Renal cortex interstitium (tissue), 11 donors: ENCODE measurements at regions not wholly inside any gene's neighbourhood (a gene's known extent, or its start where the extent isn't known, plus 50 kb on each side); places are given as distances from the start of the nearest gene placed in this dataset.

Experiments used
- DNase-seq, 11 donors: peaks; one replicate each; pipeline ENCODE4 v3.0.0-alpha.2; 2013; ENCODE audit warnings: low read depth in 9 of 11, low spot score in 4 of 11; ENCODE audit errors: extremely low read depth in 1 of 11

- no peak for DNase-seq
These were observed 423.0 kb upstream of the PSMD7 start for GRCh38 chr16:73873643-73874042.

- DNase-seq: no peak
These were observed 423.8 kb upstream of the PSMD7 start for GRCh38 chr16:73872856-73873255.

- no peak for DNase-seq
These were observed 425.4 kb upstream of the PSMD7 start for GRCh38 chr16:73871088-73871733.

GRCh38 chr16:73869126-73869525 is 427.5 kb upstream of the PSMD7 start:
- DNase-seq: no peak

- DNase-seq: no peak
These were observed 431.7 kb upstream of the PSMD7 start for GRCh38 chr16:73864868-73865267.

GRCh38 chr16:73858326-73858725 is 438.3 kb upstream of the PSMD7 start:
- DNase-seq: no peak

- no peak for DNase-seq
These were observed 442.6 kb upstream of the PSMD7 start for GRCh38 chr16:73853968-73854367.

GRCh38 chr16:73852561-73852960 is 444.1 kb upstream of the PSMD7 start:
- DNase-seq: no peak

GRCh38 chr16:73848993-73849392 is 447.6 kb upstream of the PSMD7 start:
- no peak for DNase-seq

GRCh38 chr16:73847090-73847489 is 449.5 kb upstream of the PSMD7 start:
- DNase-seq: no peak

GRCh38 chr16:73846356-73846755 is 450.3 kb upstream of the PSMD7 start:
- peak in 3 of 11 donors; percentile 3 to 7 (median 4) for DNase-seq

GRCh38 chr16:73846007-73846330 is 450.6 kb upstream of the PSMD7 start:
- no peak for DNase-seq

- no peak for DNase-seq
These were observed 451.2 kb upstream of the PSMD7 start for GRCh38 chr16:73845238-73846006.

GRCh38 chr16:73840728-73841127 is 455.9 kb upstream of the PSMD7 start:
- DNase-seq: no peak

GRCh38 chr16:73831220-73831619 is 465.4 kb upstream of the PSMD7 start:
- DNase-seq: no peak

GRCh38 chr16:73823205-73823849 is 473.3 kb upstream of the PSMD7 start:
- DNase-seq: no peak

- no peak for DNase-seq
These were observed 478.9 kb upstream of the PSMD7 start for GRCh38 chr16:73817526-73818324.

- peak in 1 of 11 donors; percentile 8 for DNase-seq
These were observed 483.1 kb upstream of the PSMD7 start for GRCh38 chr16:73813527-73813926.

- no peak for DNase-seq
These were observed 492.2 kb upstream of the PSMD7 start for GRCh38 chr16:73804456-73804855.

- no peak for DNase-seq
These were observed 498.1 kb upstream of the PSMD7 start for GRCh38 chr16:73798471-73798870.
